HepG2 (cell line): ENCODE measurements at regions not wholly inside any gene's neighbourhood (a gene's known extent, or its start where the extent isn't known, plus 50 kb on each side); places are given as distances from the start of the nearest gene placed in this dataset.

ENCODE experiments used
- ATAC-seq: fragments of 200-7000 bp; cut with Tn5 transposase; 3 replicates; pipeline ENCODE4 v1.9.1; 2020; ENCODE audit warnings: mild to moderate bottlenecking, moderate library complexity
- BruUV-seq: library from RNA; stranded (reverse); fragments of 400-500 nt; replicated peaks from 2 replicates; lab custom pipeline; 2021; lab: Mats Ljungman, UMichigan
- CTCF ChIA-PET: fragments of 300-600 bp; formaldehyde crosslinking; extraction: SDS; loops from one replicate; lab custom pipeline; 2021; ENCODE audit warnings: low total read pairs, inconsistent platforms, low intra/inter-chr PET ratio; lab: Yijun Ruan, JAX
- POLR2A ChIA-PET: fragments of 350-600 bp; sonication (Branson Sonifier 250); formaldehyde crosslinking; loops from one replicate; lab custom pipeline; 2020; ENCODE audit warnings: antibody characterized with exemption, inconsistent platforms; lab: Yijun Ruan, JAX
- DNase-seq: peaks from one replicate; pipeline ENCODE4 v3.0.0-alpha.2; 2015; ENCODE audit warnings: low spot score
- FAIRE-seq: peaks from 3 replicates; lab custom pipeline; 2011; peaks lifted over from hg19 to GRCh38; lab: Jason Lieb, UNC
- H2AFZ ChIP-seq: one replicate; pipeline ENCODE4 v1.6.1; 2011; ENCODE audit warnings: low read length, inconsistent platforms
- H3K27ac ChIP-seq: fragments of 300-600 bp; 3 replicates; pipeline ENCODE4 v1.8.0; 2011; ENCODE audit warnings: mixed run types, mild to moderate bottlenecking, mixed read lengths, low read length, inconsistent platforms; ENCODE audit not compliant: insufficient read depth; ENCODE audit errors: extremely low read length
- H3K27me3 ChIP-seq, 2 experiments: fragments of 200-600 bp in 1 of 2; 2 replicates in 1 of 2; 3 replicates in 1 of 2; pipeline versions ENCODE4 v1.6.0 to v1.8.0; 2011; ENCODE audit warnings: low read length in 2 of 2, mild to moderate bottlenecking in 2 of 2, moderate library complexity in 2 of 2, inconsistent platforms in 1 of 2; ENCODE audit not compliant: insufficient read depth in 2 of 2, control insufficient read depth in 1 of 2
- H3K36me3 ChIP-seq, 2 experiments: fragments of 200-600 bp in 1 of 2; replicated peaks in 1 of 2; 2 replicates in 1 of 2; 3 replicates in 1 of 2; pipeline versions ENCODE4 v1.5.1 to v1.8.0; 2011; ENCODE audit warnings: low read length in 2 of 2, inconsistent platforms in 1 of 2; ENCODE audit not compliant: insufficient read depth in 2 of 2, control insufficient read depth in 1 of 2
- H3K4me1 ChIP-seq: 2 replicates; pipeline ENCODE4 v1.5.1; 2012; ENCODE audit warnings: low read length, inconsistent platforms; ENCODE audit not compliant: insufficient read depth
- H3K4me2 ChIP-seq: 2 replicates; pipeline ENCODE4 v1.6.0; 2011; ENCODE audit warnings: low read depth, low read length, inconsistent platforms
- H3K4me3 ChIP-seq, 3 experiments: fragments of 200-600 bp in 1 of 3; sonication (generic), shearing (Covaris generic) in 1 of 3; replicated peaks in 1 of 3; 2 replicates each; pipeline ENCODE4 v1.5.1; 2011 to 2016; ENCODE audit warnings: low read length in 3 of 3, inconsistent platforms in 2 of 3, low read depth in 2 of 3, mild to moderate bottlenecking in 2 of 3, control low read depth in 1 of 3, mixed read lengths in 1 of 3; ENCODE audit not compliant: insufficient read depth in 1 of 3
- H3K79me2 ChIP-seq: one replicate; pipeline ENCODE4 v1.6.1; 2011; ENCODE audit warnings: low read length, inconsistent platforms; ENCODE audit not compliant: insufficient read depth
- H3K9ac ChIP-seq: 2 replicates; pipeline ENCODE4 v1.6.0; 2011; ENCODE audit warnings: mild to moderate bottlenecking, low read depth, low read length, inconsistent platforms; ENCODE audit not compliant: insufficient read depth
- H3K9me3 ChIP-seq: 2 replicates; pipeline ENCODE4 v1.5.1; 2012; ENCODE audit warnings: mild to moderate bottlenecking, low read length
- H4K20me1 ChIP-seq: 2 replicates; pipeline ENCODE4 v1.6.0; 2011; ENCODE audit warnings: inconsistent platforms, mild to moderate bottlenecking, low read length, moderate library complexity; ENCODE audit not compliant: insufficient read depth
- HNRNPH1 ChIP-seq: fragments of 200-400 bp; formaldehyde crosslinking; optimal IDR thresholded peaks from 2 replicates; pipeline ENCODE3; 2017; ENCODE audit warnings: mild to moderate bottlenecking, low read depth, low read length
- SIX4 ChIP-seq: sonication (generic); formaldehyde crosslinking; IDR thresholded peaks from 2 replicates; pipeline ENCODE4 v1.4.0; 2020; ENCODE audit warnings: missing genetic modification reagents
- SMARCE1 ChIP-seq: fragments of 450-650 bp; IDR thresholded peaks from 2 replicates; pipeline ENCODE4 v1.6.1; 2017; ENCODE audit warnings: borderline replicate concordance
- SP2 ChIP-seq: sonication (generic); formaldehyde crosslinking; IDR thresholded peaks from 2 replicates; pipeline ENCODE4 v1.5.1; 2020; ENCODE audit warnings: mild to moderate bottlenecking, missing genetic modification reagents
- SP5 ChIP-seq: IDR thresholded peaks from 2 replicates; pipeline ENCODE4 v1.6.1; 2016; ENCODE audit warnings: low read depth, borderline replicate concordance
- ZNF33A ChIP-seq: sonication (generic); formaldehyde crosslinking; IDR thresholded peaks from 2 replicates; pipeline ENCODE4 v1.5.1; 2020; ENCODE audit warnings: missing genetic modification reagents, mild to moderate bottlenecking, moderate library complexity, borderline replicate concordance
- WGBS: methylation state at CpG from one replicate; pipeline ENCODE4 v1.1.6; 2017; ENCODE audit warnings: low lambda C conversion rate; 5-methylcytosine and 5-hydroxymethylcytosine counted together
- in situ Hi-C: cut with HindIII; loops from 2 replicates; pipeline ENCODE4 v1.10.0; 2017; ENCODE audit warnings: low pct_unique_long_range_greater_than_20kb; ENCODE audit not compliant: extremely low pct_ligation_motif_present
- intact Hi-C: fragments of 100-400 bp; cut with micrococcal nuclease; formaldehyde crosslinking; loops from one replicate; pipeline ENCODE4 v1.10.0; 2022; ENCODE audit not compliant: unreplicated experiment
- TF ChIP-seq, protein P1 (sequence below): sonication (generic); formaldehyde crosslinking; IDR thresholded peaks from 2 replicates; pipeline ENCODE4 v1.4.0; 2020; ENCODE audit warnings: low read depth, missing genetic modification reagents
- TF ChIP-seq, protein P2 (sequence below): sonication (generic); formaldehyde crosslinking; IDR thresholded peaks from 2 replicates; pipeline ENCODE4 v1.5.0; 2020; ENCODE audit warnings: mild to moderate bottlenecking, missing genetic modification reagents, moderate library complexity
- TF ChIP-seq, protein P3 (sequence below): sonication (generic); formaldehyde crosslinking; IDR thresholded peaks from 2 replicates; pipeline ENCODE4 v1.4.0; 2020; ENCODE audit warnings: missing genetic modification reagents
- TF ChIP-seq, protein P4 (sequence below): sonication (generic); formaldehyde crosslinking; IDR thresholded peaks from 2 replicates; pipeline ENCODE4 v1.5.0; 2020; ENCODE audit warnings: mild to moderate bottlenecking, missing genetic modification reagents, borderline replicate concordance

DNA sequence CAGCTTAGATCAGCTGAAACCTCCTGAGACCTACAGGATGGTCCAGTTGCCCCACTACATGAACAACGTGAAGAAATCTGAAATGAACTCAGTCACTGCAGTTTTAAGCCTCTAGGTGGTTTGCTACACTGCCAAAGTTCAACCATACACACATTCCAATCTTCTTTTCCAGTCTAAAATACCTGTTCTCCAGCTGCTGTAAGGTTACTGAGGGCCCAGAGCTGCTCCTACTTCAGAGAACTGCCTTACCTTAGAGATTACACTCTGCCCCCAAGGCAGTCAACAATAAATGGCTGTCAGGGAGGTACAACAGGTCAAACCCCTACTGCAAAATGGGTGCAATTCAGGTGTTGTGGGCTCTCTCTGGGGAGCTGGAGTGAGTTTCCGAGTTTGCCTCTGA lies 154.1 kb upstream of the MIR17HG start:
- H3K27ac ChIP-seq: no peak overlapping the region
- no peaks in the 10 kb centered on the region; a peak in 1 of 5 replicates for H3K27me3 ChIP-seq
- no peaks in the 10 kb centered on the region for H3K9me3 ChIP-seq
- H3K36me3 ChIP-seq: no peaks in the 10 kb centered on the region
- DNase-seq (no peak), ATAC-seq (no peak), FAIRE-seq (no peak)
- ChIA-PET CTCF (no interaction called here), POLR2A (no interaction called here)
- intact Hi-C loops (no loop called here), in situ Hi-C loops (no loop called here)
- no peak overlapping the region for H3K4me2 ChIP-seq
- H3K79me2 ChIP-seq: no peaks in the 10 kb centered on the region
- no peak overlapping the region for H3K4me3 ChIP-seq
- no peaks in the 10 kb centered on the region for H4K20me1 ChIP-seq
- no peak overlapping the region for H3K9ac ChIP-seq
- H2AFZ ChIP-seq: no peak overlapping the region
- no peaks in the 10 kb centered on the region for H3K4me1 ChIP-seq
- no TSS peak for BruUV-seq
- 0% methylated on average over 2 of the region's 2 CpGs for WGBS
- TF ChIP-seq, protein P1, sequence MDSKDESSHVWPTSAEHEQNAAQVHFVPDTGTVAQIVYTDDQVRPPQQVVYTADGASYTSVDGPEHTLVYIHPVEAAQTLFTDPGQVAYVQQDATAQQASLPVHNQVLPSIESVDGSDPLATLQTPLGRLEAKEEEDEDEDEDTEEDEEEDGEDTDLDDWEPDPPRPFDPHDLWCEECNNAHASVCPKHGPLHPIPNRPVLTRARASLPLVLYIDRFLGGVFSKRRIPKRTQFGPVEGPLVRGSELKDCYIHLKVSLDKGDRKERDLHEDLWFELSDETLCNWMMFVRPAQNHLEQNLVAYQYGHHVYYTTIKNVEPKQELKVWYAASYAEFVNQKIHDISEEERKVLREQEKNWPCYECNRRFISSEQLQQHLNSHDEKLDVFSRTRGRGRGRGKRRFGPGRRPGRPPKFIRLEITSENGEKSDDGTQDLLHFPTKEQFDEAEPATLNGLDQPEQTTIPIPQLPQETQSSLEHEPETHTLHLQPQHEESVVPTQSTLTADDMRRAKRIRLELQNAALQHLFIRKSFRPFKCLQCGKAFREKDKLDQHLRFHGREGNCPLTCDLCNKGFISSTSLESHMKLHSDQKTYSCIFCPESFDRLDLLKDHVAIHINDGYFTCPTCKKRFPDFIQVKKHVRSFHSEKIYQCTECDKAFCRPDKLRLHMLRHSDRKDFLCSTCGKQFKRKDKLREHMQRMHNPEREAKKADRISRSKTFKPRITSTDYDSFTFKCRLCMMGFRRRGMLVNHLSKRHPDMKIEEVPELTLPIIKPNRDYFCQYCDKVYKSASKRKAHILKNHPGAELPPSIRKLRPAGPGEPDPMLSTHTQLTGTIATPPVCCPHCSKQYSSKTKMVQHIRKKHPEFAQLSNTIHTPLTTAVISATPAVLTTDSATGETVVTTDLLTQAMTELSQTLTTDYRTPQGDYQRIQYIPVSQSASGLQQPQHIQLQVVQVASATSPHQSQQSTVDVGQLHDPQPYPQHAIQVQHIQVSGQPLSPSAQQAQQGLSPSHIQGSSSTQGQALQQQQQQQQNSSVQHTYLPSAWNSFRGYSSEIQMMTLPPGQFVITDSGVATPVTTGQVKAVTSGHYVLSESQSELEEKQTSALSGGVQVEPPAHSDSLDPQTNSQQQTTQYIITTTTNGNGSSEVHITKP (CRISPR knock-in tag): no peak
- TF ChIP-seq SMARCE1: no peak
- no peak for TF ChIP-seq SP5 (CRISPR knock-in tag)
- TF ChIP-seq, protein P2, sequence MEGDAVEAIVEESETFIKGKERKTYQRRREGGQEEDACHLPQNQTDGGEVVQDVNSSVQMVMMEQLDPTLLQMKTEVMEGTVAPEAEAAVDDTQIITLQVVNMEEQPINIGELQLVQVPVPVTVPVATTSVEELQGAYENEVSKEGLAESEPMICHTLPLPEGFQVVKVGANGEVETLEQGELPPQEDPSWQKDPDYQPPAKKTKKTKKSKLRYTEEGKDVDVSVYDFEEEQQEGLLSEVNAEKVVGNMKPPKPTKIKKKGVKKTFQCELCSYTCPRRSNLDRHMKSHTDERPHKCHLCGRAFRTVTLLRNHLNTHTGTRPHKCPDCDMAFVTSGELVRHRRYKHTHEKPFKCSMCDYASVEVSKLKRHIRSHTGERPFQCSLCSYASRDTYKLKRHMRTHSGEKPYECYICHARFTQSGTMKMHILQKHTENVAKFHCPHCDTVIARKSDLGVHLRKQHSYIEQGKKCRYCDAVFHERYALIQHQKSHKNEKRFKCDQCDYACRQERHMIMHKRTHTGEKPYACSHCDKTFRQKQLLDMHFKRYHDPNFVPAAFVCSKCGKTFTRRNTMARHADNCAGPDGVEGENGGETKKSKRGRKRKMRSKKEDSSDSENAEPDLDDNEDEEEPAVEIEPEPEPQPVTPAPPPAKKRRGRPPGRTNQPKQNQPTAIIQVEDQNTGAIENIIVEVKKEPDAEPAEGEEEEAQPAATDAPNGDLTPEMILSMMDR (CRISPR knock-in tag): no peak
- no peak for TF ChIP-seq HNRNPH1
- no peak for TF ChIP-seq SIX4
- TF ChIP-seq, protein P3, sequence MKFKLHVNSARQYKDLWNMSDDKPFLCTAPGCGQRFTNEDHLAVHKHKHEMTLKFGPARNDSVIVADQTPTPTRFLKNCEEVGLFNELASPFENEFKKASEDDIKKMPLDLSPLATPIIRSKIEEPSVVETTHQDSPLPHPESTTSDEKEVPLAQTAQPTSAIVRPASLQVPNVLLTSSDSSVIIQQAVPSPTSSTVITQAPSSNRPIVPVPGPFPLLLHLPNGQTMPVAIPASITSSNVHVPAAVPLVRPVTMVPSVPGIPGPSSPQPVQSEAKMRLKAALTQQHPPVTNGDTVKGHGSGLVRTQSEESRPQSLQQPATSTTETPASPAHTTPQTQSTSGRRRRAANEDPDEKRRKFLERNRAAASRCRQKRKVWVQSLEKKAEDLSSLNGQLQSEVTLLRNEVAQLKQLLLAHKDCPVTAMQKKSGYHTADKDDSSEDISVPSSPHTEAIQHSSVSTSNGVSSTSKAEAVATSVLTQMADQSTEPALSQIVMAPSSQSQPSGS (CRISPR knock-in tag): no peak
- TF ChIP-seq, protein P4, sequence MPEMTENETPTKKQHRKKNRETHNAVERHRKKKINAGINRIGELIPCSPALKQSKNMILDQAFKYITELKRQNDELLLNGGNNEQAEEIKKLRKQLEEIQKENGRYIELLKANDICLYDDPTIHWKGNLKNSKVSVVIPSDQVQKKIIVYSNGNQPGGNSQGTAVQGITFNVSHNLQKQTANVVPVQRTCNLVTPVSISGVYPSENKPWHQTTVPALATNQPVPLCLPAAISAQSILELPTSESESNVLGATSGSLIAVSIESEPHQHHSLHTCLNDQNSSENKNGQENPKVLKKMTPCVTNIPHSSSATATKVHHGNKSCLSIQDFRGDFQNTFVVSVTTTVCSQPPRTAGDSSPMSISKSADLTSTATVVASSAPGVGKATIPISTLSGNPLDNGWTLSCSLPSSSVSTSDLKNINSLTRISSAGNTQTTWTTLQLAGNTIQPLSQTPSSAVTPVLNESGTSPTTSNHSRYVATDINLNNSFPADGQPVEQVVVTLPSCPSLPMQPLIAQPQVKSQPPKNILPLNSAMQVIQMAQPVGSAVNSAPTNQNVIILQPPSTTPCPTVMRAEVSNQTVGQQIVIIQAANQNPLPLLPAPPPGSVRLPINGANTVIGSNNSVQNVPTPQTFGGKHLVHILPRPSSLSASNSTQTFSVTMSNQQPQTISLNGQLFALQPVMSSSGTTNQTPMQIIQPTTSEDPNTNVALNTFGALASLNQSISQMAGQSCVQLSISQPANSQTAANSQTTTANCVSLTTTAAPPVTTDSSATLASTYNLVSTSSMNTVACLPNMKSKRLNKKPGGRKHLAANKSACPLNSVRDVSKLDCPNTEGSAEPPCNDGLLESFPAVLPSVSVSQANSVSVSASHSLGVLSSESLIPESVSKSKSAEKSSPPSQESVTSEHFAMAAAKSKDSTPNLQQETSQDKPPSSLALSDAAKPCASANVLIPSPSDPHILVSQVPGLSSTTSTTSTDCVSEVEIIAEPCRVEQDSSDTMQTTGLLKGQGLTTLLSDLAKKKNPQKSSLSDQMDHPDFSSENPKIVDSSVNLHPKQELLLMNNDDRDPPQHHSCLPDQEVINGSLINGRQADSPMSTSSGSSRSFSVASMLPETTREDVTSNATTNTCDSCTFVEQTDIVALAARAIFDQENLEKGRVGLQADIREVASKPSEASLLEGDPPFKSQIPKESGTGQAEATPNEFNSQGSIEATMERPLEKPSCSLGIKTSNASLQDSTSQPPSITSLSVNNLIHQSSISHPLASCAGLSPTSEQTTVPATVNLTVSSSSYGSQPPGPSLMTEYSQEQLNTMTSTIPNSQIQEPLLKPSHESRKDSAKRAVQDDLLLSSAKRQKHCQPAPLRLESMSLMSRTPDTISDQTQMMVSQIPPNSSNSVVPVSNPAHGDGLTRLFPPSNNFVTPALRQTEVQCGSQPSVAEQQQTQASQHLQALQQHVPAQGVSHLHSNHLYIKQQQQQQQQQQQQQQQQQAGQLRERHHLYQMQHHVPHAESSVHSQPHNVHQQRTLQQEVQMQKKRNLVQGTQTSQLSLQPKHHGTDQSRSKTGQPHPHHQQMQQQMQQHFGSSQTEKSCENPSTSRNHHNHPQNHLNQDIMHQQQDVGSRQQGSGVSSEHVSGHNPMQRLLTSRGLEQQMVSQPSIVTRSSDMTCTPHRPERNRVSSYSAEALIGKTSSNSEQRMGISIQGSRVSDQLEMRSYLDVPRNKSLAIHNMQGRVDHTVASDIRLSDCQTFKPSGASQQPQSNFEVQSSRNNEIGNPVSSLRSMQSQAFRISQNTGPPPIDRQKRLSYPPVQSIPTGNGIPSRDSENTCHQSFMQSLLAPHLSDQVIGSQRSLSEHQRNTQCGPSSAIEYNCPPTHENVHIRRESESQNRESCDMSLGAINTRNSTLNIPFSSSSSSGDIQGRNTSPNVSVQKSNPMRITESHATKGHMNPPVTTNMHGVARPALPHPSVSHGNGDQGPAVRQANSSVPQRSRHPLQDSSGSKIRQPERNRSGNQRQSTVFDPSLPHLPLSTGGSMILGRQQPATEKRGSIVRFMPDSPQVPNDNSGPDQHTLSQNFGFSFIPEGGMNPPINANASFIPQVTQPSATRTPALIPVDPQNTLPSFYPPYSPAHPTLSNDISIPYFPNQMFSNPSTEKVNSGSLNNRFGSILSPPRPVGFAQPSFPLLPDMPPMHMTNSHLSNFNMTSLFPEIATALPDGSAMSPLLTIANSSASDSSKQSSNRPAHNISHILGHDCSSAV (CRISPR knock-in tag): no peak
- TF ChIP-seq SP2 (CRISPR knock-in tag): no peak
- no peak for TF ChIP-seq ZNF33A
